ENCODE measurements at regions not wholly inside any gene's neighbourhood (a gene's known extent, or its start where the extent isn't known, plus 50 kb on each side); places are given as distances from the start of the nearest gene placed in this dataset.

DNA sequence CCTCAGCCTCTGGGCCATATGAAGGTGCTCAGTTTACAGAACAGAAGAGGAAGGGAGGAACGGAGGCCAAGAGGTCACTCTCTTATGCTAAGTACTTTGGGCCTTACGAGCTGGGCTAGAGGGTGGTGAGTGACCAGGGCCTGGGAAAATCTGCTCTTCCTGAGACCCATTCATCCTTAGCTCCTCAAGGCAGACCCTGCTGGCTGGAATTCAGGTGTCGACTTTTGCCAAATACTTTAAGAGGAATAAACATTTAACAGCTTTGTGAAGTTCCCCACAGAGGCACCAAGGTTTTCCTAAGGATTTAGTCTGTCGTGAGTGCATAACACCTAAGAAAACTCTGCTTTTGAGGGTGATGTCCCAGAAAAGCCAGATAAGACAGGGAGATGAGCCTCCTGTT is 129.7 kb upstream of the SIX2 start:
- no peak for ATAC-seq
- Mint-ChIP-seq H3K27me3 (ENCODE audit: low read depth) (peaks cover 23% of the 10 kb centered on the region), H3K9me3 (no peaks in the 10 kb centered on the region), H3K4me1 (ENCODE audit: low read depth) (peaks cover 2% of the 10 kb centered on the region), H3K36me3 (ENCODE audit: insufficient read depth) (no peaks in the 10 kb centered on the region), H3K4me3 (no peak overlapping the region)
- DNase-seq: no peak

DNA sequence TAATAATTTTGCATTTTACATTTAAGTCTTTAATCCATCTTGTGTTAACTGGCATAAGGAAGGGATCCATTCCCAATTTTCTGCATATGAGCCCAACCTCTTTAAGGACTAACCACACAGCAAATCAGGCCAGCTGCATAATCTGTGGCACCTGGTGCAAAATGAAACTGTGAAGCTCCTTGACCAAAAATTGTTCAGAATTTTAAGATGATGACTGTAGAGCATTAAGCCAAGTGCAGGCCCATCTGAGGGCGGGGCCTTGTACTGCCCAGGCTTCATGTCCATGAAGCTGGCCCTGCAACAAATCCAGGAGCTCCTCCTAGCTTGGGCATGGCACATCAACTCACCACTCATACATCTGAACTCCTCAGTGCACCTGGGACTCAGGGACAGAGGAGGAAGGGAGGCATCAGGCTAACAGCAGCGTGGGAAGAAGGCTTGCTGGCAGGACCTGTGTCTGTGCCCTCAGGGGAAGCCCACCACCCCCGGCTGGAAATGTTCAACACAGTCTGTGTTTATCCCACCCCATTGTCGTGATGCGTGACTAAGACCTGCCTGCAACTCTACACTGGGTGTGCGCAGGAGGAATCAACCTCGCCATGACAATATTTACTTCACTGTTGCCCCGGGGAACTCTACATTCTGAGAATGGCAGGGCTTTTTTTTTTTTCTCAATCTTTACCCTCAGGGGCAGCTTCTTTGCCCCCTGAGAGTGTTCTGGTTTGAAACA is 128.9 kb upstream of the SIX2 start:
- H3K4me3 Mint-ChIP-seq: no peak overlapping the region
- H3K36me3 Mint-ChIP-seq (ENCODE audit: insufficient read depth): no peaks in the 10 kb centered on the region
- H3K4me1 Mint-ChIP-seq (ENCODE audit: low read depth): peaks cover 2% of the 10 kb centered on the region
- DNase-seq (no peak), ATAC-seq (no peak)
- H3K9me3 Mint-ChIP-seq: no peaks in the 10 kb centered on the region
- peaks cover 22% of the 10 kb centered on the region for H3K27me3 Mint-ChIP-seq (ENCODE audit: low read depth)

DNA sequence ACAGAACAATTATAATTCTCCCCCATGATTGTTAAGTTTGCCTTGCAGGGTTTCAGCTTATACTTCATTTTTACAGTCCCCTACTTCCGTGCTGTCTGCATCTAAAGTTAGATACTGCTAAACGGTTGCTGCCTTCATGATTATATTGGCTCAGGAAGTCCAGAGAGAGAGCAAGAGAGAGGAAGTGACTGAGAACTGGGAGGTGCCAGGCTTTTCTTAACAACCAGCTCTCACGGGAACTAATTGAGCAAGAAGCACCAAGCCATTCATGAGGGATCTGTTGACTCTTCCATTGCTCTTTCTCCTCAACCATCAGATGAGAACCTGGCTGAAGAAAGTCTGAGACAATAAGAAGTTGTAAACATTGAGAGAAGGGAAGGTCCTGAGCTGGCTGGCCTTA is 125.5 kb upstream of the SIX2 start:
- H3K9me3 Mint-ChIP-seq: no peaks in the 10 kb centered on the region
- peaks cover 2% of the 10 kb centered on the region for H3K4me1 Mint-ChIP-seq (ENCODE audit: low read depth)
- H3K36me3 Mint-ChIP-seq (ENCODE audit: insufficient read depth): no peaks in the 10 kb centered on the region
- H3K27me3 Mint-ChIP-seq (ENCODE audit: low read depth): peaks cover 7% of the 10 kb centered on the region
- H3K4me3 Mint-ChIP-seq: no peak overlapping the region
- ATAC-seq (no peak), DNase-seq (no peak)

DNA sequence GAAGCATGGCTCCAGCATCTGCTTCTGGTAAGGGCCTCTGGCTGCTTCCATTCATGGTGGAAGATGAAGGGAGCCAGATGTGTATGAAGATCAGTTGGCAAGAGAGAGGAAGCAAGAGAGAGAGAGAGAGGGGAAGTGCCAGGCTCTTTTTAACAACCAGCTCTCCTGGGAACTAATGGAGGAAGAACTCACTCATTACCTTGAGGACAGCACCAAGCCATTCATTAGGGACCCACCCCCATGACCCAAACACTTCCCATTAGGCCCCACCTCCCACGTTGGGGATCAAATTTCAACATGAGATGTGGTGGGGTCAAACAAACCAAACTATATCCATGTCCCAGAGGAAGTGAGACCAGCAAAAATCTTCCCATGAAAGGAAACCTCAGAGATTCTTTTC is 124.8 kb upstream of the SIX2 start:
- DNase-seq (no peak), ATAC-seq (no peak)
- Mint-ChIP-seq H3K36me3 (ENCODE audit: insufficient read depth) (no peaks in the 10 kb centered on the region), H3K4me1 (ENCODE audit: low read depth) (peaks cover 2% of the 10 kb centered on the region), H3K27me3 (ENCODE audit: low read depth) (peaks cover 7% of the 10 kb centered on the region), H3K4me3 (no peak overlapping the region), H3K9me3 (no peaks in the 10 kb centered on the region)

- H3K9me3 Mint-ChIP-seq: no peaks in the 10 kb centered on the region
- DNase-seq: no peak
- peaks cover 2% of the 10 kb centered on the region for H3K4me1 Mint-ChIP-seq (ENCODE audit: low read depth)
- H3K4me3 Mint-ChIP-seq: no peak overlapping the region
- no peak for ATAC-seq
- H3K27me3 Mint-ChIP-seq (ENCODE audit: low read depth): peaks cover 7% of the 10 kb centered on the region
- no peaks in the 10 kb centered on the region for H3K36me3 Mint-ChIP-seq (ENCODE audit: insufficient read depth)
Observed at GRCh38 chr2:45132551-45132950, 123.3 kb upstream of the SIX2 start.

GRCh38 chr2:45131587-45131986 is 122.3 kb upstream of the SIX2 start:
- H3K4me3 Mint-ChIP-seq: no peak overlapping the region
- H3K4me1 Mint-ChIP-seq (ENCODE audit: low read depth): peaks cover 2% of the 10 kb centered on the region
- DNase-seq (no peak), ATAC-seq (no peak)
- no peaks in the 10 kb centered on the region for H3K9me3 Mint-ChIP-seq
- no peaks in the 10 kb centered on the region for H3K36me3 Mint-ChIP-seq (ENCODE audit: insufficient read depth)
- peaks cover 7% of the 10 kb centered on the region for H3K27me3 Mint-ChIP-seq (ENCODE audit: low read depth)

DNA sequence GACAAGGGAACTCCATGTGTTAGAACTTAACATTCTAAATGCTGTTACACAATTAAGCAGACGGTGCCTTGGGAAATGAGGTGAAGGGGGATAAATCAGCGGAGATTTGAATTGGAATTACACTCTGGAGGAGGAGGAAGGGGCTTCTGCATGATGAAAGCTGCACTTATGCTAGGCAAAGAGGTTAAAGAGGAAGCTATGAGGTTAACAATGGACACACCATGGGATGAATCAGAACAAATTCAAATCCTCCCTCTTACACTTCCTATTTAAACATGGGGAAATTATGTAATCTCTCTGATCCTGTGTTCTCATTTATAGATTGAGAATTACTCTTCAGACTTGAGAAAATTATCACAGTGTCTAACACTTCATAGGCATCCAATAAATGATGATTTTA is 121.5 kb upstream of the SIX2 start:
- Mint-ChIP-seq H3K4me3 (no peak overlapping the region), H3K9me3 (no peaks in the 10 kb centered on the region), H3K36me3 (ENCODE audit: insufficient read depth) (no peaks in the 10 kb centered on the region), H3K27me3 (ENCODE audit: low read depth) (peaks cover 5% of the 10 kb centered on the region), H3K4me1 (ENCODE audit: low read depth) (peaks cover 2% of the 10 kb centered on the region)
- DNase-seq (no peak), ATAC-seq (no peak)

DNA sequence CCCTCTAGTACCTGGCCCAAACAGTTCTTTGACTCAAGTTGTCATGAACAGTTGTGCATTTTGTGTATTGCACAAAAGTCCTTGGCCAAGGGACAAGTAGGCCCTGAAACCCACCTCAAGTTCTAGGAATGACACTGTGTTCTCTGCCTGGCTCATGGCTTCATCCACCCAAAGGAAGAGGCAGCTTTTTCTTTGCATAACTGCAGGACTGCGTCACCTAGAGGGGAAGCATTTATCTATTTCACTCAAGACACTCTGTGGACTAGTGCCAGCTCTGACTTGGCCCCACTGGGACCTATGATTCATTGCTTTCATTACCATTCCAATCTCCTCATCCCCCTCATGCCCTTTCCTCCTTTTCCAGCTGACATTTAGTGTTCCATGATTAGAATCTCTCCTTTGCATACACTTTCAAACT is 119.3 kb upstream of the SIX2 start:
- Mint-ChIP-seq H3K27me3 (ENCODE audit: low read depth) (peaks cover 2% of the 10 kb centered on the region), H3K36me3 (ENCODE audit: insufficient read depth) (no peaks in the 10 kb centered on the region), H3K4me1 (ENCODE audit: low read depth) (no peaks in the 10 kb centered on the region), H3K9me3 (no peaks in the 10 kb centered on the region), H3K4me3 (no peak overlapping the region)
- ATAC-seq (no peak), DNase-seq (no peak)

DNA sequence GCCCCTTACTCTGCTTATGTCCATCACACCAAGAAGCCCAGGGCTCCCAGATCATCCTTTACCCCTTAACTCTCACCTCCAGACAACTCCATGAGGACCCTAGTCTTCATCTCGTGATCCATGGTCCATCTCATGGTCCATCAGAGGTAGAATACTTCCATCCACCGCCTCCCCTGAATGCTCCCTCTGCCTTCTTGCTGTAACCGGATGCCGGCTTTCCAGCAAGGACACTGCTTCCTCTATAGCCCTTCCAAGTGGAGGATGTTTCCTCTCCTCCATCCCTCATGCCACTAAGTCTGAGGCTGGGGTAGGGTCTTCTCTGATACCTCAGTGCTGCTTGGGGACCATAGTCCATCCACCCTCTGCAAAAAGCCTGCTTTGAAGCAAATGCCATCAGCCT is 118.6 kb upstream of the SIX2 start:
- H3K4me3 Mint-ChIP-seq: no peak overlapping the region
- H3K36me3 Mint-ChIP-seq (ENCODE audit: insufficient read depth): no peaks in the 10 kb centered on the region
- no peaks in the 10 kb centered on the region for H3K9me3 Mint-ChIP-seq
- DNase-seq (no peak), ATAC-seq (no peak)
- no peaks in the 10 kb centered on the region for H3K4me1 Mint-ChIP-seq (ENCODE audit: low read depth)
- no peaks in the 10 kb centered on the region for H3K27me3 Mint-ChIP-seq (ENCODE audit: low read depth)

DNA sequence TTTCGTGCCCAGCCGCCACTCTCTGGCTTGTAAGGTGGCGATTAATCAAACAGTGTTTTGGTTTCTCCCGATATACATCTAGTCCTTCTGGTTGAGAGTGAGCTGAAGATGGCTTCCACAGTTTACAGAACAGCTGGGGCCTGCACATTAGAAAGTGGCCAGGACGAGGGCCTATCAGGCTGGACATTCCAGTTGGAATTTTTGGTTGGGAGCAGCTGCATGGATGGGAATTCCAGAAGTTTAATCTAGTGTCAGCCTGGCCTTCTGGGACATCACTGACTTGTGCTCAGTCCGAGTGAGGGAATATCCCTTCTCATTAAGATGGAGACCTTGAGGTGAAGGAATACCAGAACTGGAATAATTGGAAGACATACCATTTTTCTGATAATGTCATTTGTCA is 118.1 kb upstream of the SIX2 start:
- Mint-ChIP-seq H3K27me3 (ENCODE audit: low read depth) (no peaks in the 10 kb centered on the region), H3K4me3 (no peak overlapping the region), H3K4me1 (ENCODE audit: low read depth) (no peaks in the 10 kb centered on the region), H3K36me3 (ENCODE audit: insufficient read depth) (no peaks in the 10 kb centered on the region), H3K9me3 (no peaks in the 10 kb centered on the region)
- ATAC-seq (no peak), DNase-seq (no peak)

GRCh38 chr2:45125232-45125631 is 116.0 kb upstream of the SIX2 start:
- H3K4me3 Mint-ChIP-seq: no peak overlapping the region
- no peaks in the 10 kb centered on the region for H3K4me1 Mint-ChIP-seq (ENCODE audit: low read depth)
- no peaks in the 10 kb centered on the region for H3K9me3 Mint-ChIP-seq
- ATAC-seq: no peak
- H3K36me3 Mint-ChIP-seq (ENCODE audit: insufficient read depth): no peaks in the 10 kb centered on the region
- no peaks in the 10 kb centered on the region for H3K27me3 Mint-ChIP-seq (ENCODE audit: low read depth)
- no peak for DNase-seq

DNA sequence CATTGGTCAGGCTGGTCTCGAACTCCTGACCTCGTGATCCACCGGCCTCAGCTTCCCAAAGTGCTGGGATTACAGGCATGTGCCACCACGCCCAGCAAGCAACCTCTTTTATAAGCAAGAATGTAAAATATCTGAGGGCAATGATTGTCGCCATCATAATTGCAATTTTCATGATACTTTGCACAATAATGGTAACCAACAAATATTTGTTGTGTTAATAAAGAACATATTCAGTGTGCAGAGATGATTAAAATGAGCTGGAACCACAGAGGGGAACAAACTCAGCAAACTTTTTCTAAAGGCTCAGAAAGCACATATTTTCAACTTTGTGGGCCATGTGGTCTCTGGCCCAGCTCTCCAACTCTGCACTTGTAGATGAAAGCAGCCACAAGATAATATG is 115.2 kb upstream of the SIX2 start:
- DNase-seq (no peak), ATAC-seq (no peak)
- Mint-ChIP-seq H3K27me3 (ENCODE audit: low read depth) (no peaks in the 10 kb centered on the region), H3K4me1 (ENCODE audit: low read depth) (no peaks in the 10 kb centered on the region), H3K36me3 (ENCODE audit: insufficient read depth) (no peaks in the 10 kb centered on the region), H3K4me3 (no peak overlapping the region), H3K9me3 (no peaks in the 10 kb centered on the region)

DNA sequence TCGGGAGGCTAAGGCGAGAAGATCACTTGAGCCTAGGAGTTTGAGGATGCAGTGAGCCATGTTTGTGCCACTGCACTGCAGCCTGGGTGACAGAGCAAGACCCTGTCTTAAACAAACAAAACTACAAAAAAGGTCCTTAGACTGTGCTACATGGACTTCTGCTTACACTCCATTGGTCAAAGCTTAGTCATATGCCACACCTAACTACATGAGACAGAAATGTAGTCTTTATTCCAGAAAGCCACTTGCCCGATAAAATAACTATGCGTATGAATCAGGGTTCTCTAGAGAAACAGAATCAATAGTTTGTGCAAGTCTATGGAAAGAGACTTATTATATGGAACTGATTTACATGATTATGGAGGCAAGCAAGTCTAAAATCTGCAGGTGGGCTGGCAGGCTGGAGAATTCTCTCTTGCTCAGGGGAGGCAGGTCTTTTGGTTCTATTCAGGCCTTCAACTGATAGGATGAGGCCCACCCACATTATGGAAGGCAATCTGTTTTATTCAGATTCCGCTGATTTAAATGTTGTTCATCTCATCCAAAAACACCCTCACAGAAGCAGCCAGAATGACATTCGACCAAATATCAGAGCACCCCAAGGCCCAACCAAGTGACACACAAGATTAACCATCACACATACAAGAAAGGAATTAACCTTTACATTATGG is 114.4 kb upstream of the SIX2 start:
- no peak for ATAC-seq
- Mint-ChIP-seq H3K36me3 (ENCODE audit: insufficient read depth) (no peaks in the 10 kb centered on the region), H3K4me1 (ENCODE audit: low read depth) (no peaks in the 10 kb centered on the region), H3K27me3 (ENCODE audit: low read depth) (no peaks in the 10 kb centered on the region), H3K9me3 (no peaks in the 10 kb centered on the region), H3K4me3 (no peak overlapping the region)
- DNase-seq: no peak

- H3K4me3 Mint-ChIP-seq: no peak overlapping the region
- ATAC-seq (no peak), DNase-seq (no peak)
- no peaks in the 10 kb centered on the region for H3K36me3 Mint-ChIP-seq (ENCODE audit: insufficient read depth)
- H3K4me1 Mint-ChIP-seq (ENCODE audit: low read depth): no peaks in the 10 kb centered on the region
- no peaks in the 10 kb centered on the region for H3K9me3 Mint-ChIP-seq
- H3K27me3 Mint-ChIP-seq (ENCODE audit: low read depth): no peaks in the 10 kb centered on the region
Observed at GRCh38 chr2:45123065-45123464, 113.8 kb upstream of the SIX2 start.

DNA sequence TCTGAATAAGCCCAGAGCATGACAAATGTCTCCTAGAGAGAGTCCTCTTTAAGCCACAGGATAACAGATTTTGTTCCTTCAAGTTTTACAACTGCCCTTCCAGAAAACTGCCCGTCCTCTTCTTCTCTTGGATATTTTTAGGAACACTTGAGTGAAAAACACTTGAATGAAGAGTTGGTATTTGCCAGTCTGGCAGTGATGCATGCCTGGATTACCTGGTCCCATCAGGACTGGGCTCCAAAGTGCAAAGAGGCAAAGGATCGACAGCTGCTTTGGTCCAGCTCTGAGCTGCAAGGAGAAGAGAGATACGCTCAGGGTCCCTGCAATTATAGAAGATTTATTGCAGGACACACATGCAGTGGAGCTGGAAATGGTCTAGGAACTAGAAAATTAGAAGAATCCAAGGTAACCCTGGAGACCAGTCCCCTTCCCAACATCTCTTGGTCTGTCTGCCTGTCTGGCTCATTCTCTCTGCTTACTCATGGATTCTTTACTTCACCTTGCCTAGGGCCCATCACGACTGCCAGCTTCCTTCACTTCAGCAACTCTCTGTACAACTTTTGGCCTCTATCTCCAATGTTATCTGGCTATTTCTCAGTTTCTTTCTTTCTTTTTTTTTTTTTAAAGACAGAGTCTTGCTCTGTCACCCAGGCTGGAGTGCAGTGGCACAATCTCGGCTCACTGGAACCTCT is 112.1 kb upstream of the SIX2 start:
- Mint-ChIP-seq H3K36me3 (ENCODE audit: insufficient read depth) (no peaks in the 10 kb centered on the region), H3K4me3 (no peak overlapping the region), H3K27me3 (ENCODE audit: low read depth) (no peaks in the 10 kb centered on the region), H3K9me3 (no peaks in the 10 kb centered on the region), H3K4me1 (ENCODE audit: low read depth) (no peaks in the 10 kb centered on the region)
- ATAC-seq: no peak
- no peak for DNase-seq
